ENCODE measurements at regions not wholly inside any gene's neighbourhood (a gene's known extent, or its start where the extent isn't known, plus 50 kb on each side); places are given as distances from the start of the nearest gene placed in this dataset.
"Not testable (repeated sequence)": the region's sequence is repeated elsewhere in the genome, so short reads cannot be mapped to it uniquely, and the experiment has no call there.

DNA sequence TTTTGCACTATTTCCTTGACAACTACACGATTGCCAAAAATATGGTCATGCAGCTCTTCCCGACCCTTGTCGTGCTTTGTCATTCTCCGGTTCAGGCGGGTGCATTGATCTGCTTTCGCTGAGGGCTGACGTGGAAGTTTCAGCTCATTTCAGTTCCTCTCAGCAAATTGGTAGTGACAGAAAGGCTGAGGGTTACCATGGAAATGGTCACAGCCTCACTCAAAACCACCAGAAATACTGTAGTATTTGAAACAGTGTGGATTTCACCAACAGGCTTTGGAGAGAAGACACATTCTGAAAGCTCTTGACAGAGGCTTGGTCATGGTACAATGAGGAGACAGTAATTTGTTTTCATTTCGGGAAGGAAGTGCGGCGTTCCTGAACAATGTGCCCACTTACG lies 99.7 kb upstream of the EXOC2 start:
- H3K27ac ChIP-seq (ENCODE audit: low read length), result no peak overlapping the region
- no peaks in the 10 kb centered on the region for H3K36me3 ChIP-seq (ENCODE audit: control insufficient read depth, low read depth, low read length)
- H3K9me3 ChIP-seq (ENCODE audit: control insufficient read depth, low read depth, low read length), result no peaks in the 10 kb centered on the region
- H3K27me3 ChIP-seq (ENCODE audit: control insufficient read depth, insufficient read depth, low read length), result no peaks in the 10 kb centered on the region
- no peak overlapping the region for H3K9ac ChIP-seq (ENCODE audit: low read length)
- H3K4me3 ChIP-seq (ENCODE audit: low read length), result no peak overlapping the region
- peaks cover 8% of the 10 kb centered on the region for H3K4me1 ChIP-seq (ENCODE audit: control insufficient read depth, low read depth, low read length)

DNA sequence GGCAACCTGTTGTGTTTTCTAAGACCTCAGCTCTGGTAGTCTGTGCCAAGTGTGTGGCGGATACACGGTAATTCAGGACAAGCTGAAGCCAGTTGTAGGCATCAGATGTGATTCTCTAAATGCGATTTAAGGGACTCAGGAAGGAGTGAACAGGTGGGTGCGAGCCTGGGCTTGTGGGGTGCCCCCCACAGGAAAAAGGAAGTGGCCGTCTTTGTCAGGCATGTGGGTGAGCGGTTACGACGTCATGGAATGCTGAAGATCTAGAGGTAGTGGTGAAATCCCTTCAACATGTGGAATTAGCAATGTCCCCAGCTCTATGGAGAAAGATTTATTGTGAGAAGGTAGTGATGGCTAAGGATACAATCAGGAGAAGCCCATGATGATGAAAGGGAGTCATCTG lies 95.1 kb upstream of the EXOC2 start:
- Histone ChIP-seq H3K27me3 (ENCODE audit: control insufficient read depth, insufficient read depth, low read length) (no peaks in the 10 kb centered on the region), H3K36me3 (ENCODE audit: control insufficient read depth, low read depth, low read length) (no peaks in the 10 kb centered on the region), H3K27ac (ENCODE audit: low read length) (no peak overlapping the region), H3K9ac (ENCODE audit: low read length) (no peak overlapping the region), H3K4me3 (ENCODE audit: low read length) (no peak overlapping the region), H3K9me3 (ENCODE audit: control insufficient read depth, low read depth, low read length) (no peaks in the 10 kb centered on the region), H3K4me1 (ENCODE audit: control insufficient read depth, low read depth, low read length) (no peaks in the 10 kb centered on the region)

DNA sequence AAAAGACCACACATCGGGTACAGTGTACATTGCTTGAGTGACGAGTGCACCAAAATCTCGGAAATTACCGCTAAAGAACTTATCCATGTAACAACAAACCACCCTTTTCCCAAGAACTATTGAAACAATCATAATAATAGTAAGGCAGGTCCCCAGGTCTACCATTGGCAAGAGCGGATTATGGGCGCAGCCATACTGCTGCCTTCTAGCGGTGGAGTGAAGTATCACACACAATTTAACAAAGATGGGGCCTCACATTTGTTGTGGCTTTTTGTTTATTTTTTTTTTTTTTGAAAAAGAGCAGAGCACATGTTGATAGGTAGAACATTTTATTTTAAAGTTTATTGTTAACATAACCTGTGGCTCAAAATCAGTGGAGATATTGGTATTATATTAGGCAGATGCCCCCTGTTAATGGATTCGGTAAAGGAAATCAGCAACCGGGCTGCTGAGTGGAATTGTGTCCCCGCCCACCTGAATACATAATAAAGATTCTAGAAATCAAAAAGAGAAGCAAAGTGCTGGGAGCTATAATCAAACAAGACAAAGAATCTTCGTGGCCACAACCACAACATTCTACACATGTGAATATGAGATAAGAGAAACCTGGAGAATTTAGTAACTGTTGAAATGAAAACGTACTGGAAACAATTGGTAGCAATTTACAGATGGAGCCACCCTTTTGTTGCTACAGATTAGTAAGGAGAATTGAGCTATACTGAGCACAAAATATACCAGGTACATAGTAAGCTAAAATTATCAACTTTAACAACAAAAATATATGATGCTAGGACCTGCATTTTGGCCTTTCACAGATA lies 94.2 kb upstream of the EXOC2 start:
- no peak overlapping the region for H3K9ac ChIP-seq (ENCODE audit: low read length)
- H3K36me3 ChIP-seq (ENCODE audit: control insufficient read depth, low read depth, low read length), result no peaks in the 10 kb centered on the region
- no peaks in the 10 kb centered on the region for H3K9me3 ChIP-seq (ENCODE audit: control insufficient read depth, low read depth, low read length)
- no peaks in the 10 kb centered on the region for H3K27me3 ChIP-seq (ENCODE audit: control insufficient read depth, insufficient read depth, low read length)
- no peak overlapping the region for H3K4me3 ChIP-seq (ENCODE audit: low read length)
- H3K4me1 ChIP-seq (ENCODE audit: control insufficient read depth, low read depth, low read length), result no peaks in the 10 kb centered on the region
- H3K27ac ChIP-seq (ENCODE audit: low read length), result no peak overlapping the region

- H3K4me1 ChIP-seq (ENCODE audit: control insufficient read depth, low read depth, low read length), result no peaks in the 10 kb centered on the region
- no peak overlapping the region for H3K4me3 ChIP-seq (ENCODE audit: low read length)
- H3K9ac ChIP-seq (ENCODE audit: low read length), result no peak overlapping the region
- no peak overlapping the region for H3K27ac ChIP-seq (ENCODE audit: low read length)
- no peaks in the 10 kb centered on the region for H3K36me3 ChIP-seq (ENCODE audit: control insufficient read depth, low read depth, low read length)
- no peaks in the 10 kb centered on the region for H3K9me3 ChIP-seq (ENCODE audit: control insufficient read depth, low read depth, low read length)
- H3K27me3 ChIP-seq (ENCODE audit: control insufficient read depth, insufficient read depth, low read length), result no peaks in the 10 kb centered on the region
Observed at GRCh38 chr6:783966-784735, 91.2 kb upstream of the EXOC2 start.

GRCh38 chr6:782141-782540 lies 89.2 kb upstream of the EXOC2 start:
- Histone ChIP-seq H3K27me3 (ENCODE audit: control insufficient read depth, insufficient read depth, low read length) (no peaks in the 10 kb centered on the region), H3K36me3 (ENCODE audit: control insufficient read depth, low read depth, low read length) (no peaks in the 10 kb centered on the region), H3K4me3 (ENCODE audit: low read length) (no peak overlapping the region), H3K9ac (ENCODE audit: low read length) (no peak overlapping the region), H3K27ac (ENCODE audit: low read length) (no peak overlapping the region), H3K9me3 (ENCODE audit: control insufficient read depth, low read depth, low read length) (no peaks in the 10 kb centered on the region), H3K4me1 (ENCODE audit: control insufficient read depth, low read depth, low read length) (no peaks in the 10 kb centered on the region)

DNA sequence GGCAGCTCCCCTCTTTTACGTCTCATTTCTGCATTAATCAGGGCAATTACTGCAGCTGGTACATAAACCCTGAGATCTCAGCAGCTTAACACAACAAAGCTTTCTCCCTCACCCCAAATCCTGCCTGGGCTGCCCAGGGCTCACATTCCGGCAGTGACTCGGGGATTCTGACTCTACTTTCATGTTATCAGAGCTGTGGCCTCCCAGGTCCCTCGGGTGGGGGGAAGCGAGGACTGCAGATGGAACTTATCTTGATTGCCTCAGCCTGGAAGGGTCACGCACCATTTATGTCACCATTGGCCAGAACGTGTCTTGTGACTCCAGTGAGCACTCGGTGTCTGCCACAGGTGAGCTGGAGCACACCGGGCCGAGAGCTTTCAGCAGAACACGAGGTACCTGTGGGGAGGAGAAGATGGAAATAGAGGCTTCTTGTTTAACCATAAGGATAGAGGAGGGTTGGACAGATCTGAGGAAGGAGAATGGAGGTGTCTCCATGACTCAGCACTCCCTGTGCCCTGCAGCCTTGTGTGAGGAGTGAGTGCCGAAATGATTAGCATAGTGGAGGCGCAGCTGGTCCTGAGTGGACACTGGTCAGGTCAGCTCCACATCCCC lies 88.5 kb upstream of the EXOC2 start:
- no peaks in the 10 kb centered on the region for H3K27me3 ChIP-seq (ENCODE audit: control insufficient read depth, insufficient read depth, low read length)
- no peaks in the 10 kb centered on the region for H3K36me3 ChIP-seq (ENCODE audit: control insufficient read depth, low read depth, low read length)
- no peak overlapping the region for H3K4me3 ChIP-seq (ENCODE audit: low read length)
- no peak overlapping the region for H3K27ac ChIP-seq (ENCODE audit: low read length)
- no peaks in the 10 kb centered on the region for H3K4me1 ChIP-seq (ENCODE audit: control insufficient read depth, low read depth, low read length)
- no peaks in the 10 kb centered on the region for H3K9me3 ChIP-seq (ENCODE audit: control insufficient read depth, low read depth, low read length)
- H3K9ac ChIP-seq (ENCODE audit: low read length), result no peak overlapping the region

GRCh38 chr6:780706-781105 lies 87.8 kb upstream of the EXOC2 start:
- Histone ChIP-seq H3K36me3 (ENCODE audit: control insufficient read depth, low read depth, low read length) (no peaks in the 10 kb centered on the region), H3K9ac (ENCODE audit: low read length) (no peak overlapping the region), H3K4me1 (ENCODE audit: control insufficient read depth, low read depth, low read length) (no peaks in the 10 kb centered on the region), H3K9me3 (ENCODE audit: control insufficient read depth, low read depth, low read length) (no peaks in the 10 kb centered on the region), H3K27me3 (ENCODE audit: control insufficient read depth, insufficient read depth, low read length) (no peaks in the 10 kb centered on the region), H3K27ac (ENCODE audit: low read length) (no peak overlapping the region), H3K4me3 (ENCODE audit: low read length) (no peak overlapping the region)

- Histone ChIP-seq H3K9ac (ENCODE audit: low read length) (no peak overlapping the region), H3K27ac (ENCODE audit: low read length) (no peak overlapping the region), H3K4me3 (ENCODE audit: low read length) (no peak overlapping the region), H3K36me3 (ENCODE audit: control insufficient read depth, low read depth, low read length) (no peaks in the 10 kb centered on the region), H3K4me1 (ENCODE audit: control insufficient read depth, low read depth, low read length) (no peaks in the 10 kb centered on the region), H3K9me3 (ENCODE audit: control insufficient read depth, low read depth, low read length) (no peaks in the 10 kb centered on the region), H3K27me3 (ENCODE audit: control insufficient read depth, insufficient read depth, low read length) (no peaks in the 10 kb centered on the region)
Observed at GRCh38 chr6:776951-777350, 84.0 kb upstream of the EXOC2 start.

DNA sequence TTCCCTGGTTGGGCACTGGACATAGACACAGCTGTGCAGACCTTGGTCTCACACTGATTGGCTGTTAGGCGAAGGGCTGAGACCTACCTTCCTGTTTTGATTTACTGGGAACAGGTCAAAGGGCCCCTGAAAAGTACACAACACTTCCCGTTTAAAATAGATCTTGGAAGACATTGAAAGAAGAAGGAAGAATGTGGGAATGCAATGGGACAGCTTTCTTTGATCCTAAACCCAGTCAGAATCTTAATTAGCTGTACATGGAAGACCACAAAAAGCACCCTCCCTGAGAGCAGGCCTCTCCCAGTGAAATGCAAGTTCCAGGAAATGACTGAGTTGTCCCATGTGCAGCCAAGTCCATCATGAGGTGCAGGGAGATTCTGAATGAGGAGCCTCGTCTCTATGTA lies 83.6 kb upstream of the EXOC2 start:
- Histone ChIP-seq H3K4me1 (ENCODE audit: control insufficient read depth, low read depth, low read length) (no peaks in the 10 kb centered on the region), H3K9me3 (ENCODE audit: control insufficient read depth, low read depth, low read length) (no peaks in the 10 kb centered on the region), H3K4me3 (ENCODE audit: low read length) (no peak overlapping the region), H3K36me3 (ENCODE audit: control insufficient read depth, low read depth, low read length) (no peaks in the 10 kb centered on the region), H3K9ac (ENCODE audit: low read length) (no peak overlapping the region), H3K27me3 (ENCODE audit: control insufficient read depth, insufficient read depth, low read length) (no peaks in the 10 kb centered on the region), H3K27ac (ENCODE audit: low read length) (no peak overlapping the region)

GRCh38 chr6:775863-776262 lies 82.9 kb upstream of the EXOC2 start:
- H3K36me3 ChIP-seq (ENCODE audit: control insufficient read depth, low read depth, low read length), result no peaks in the 10 kb centered on the region
- no peak overlapping the region for H3K27ac ChIP-seq (ENCODE audit: low read length)
- H3K4me1 ChIP-seq (ENCODE audit: control insufficient read depth, low read depth, low read length), result no peaks in the 10 kb centered on the region
- no peaks in the 10 kb centered on the region for H3K27me3 ChIP-seq (ENCODE audit: control insufficient read depth, insufficient read depth, low read length)
- H3K9me3 ChIP-seq (ENCODE audit: control insufficient read depth, low read depth, low read length), result no peaks in the 10 kb centered on the region
- no peak overlapping the region for H3K9ac ChIP-seq (ENCODE audit: low read length)
- H3K4me3 ChIP-seq (ENCODE audit: low read length), result no peak overlapping the region

GRCh38 chr6:771683-772082 lies 78.7 kb upstream of the EXOC2 start:
- not testable (repeated sequence) for H3K27ac ChIP-seq (ENCODE audit: low read length); H3K36me3 ChIP-seq (ENCODE audit: control insufficient read depth, low read depth, low read length); H3K4me3 ChIP-seq (ENCODE audit: low read length); H3K27me3 ChIP-seq (ENCODE audit: control insufficient read depth, insufficient read depth, low read length); H3K4me1 ChIP-seq (ENCODE audit: control insufficient read depth, low read depth, low read length); H3K9me3 ChIP-seq (ENCODE audit: control insufficient read depth, low read depth, low read length); H3K9ac ChIP-seq (ENCODE audit: low read length)

Data from iPS-18a (cell line).